ENCODE measurements at regions not wholly inside any gene's neighbourhood (a gene's known extent, or its start where the extent isn't known, plus 50 kb on each side); places are given as distances from the start of the nearest gene placed in this dataset.

GRCh38 chrX:14291666-14292500 lies 237.5 kb upstream of the GLRA2 start:
- no peak overlapping the region for H3K4me3 ChIP-seq (ENCODE audit: low read depth, low read length)
- TF ChIP-seq CTCF (IDR thresholded peaks at IDR 0.05; ENCODE audit: control insufficient read depth, extremely low read depth, insufficient read depth), result no peak
- DNase-seq (ENCODE audit: low read depth), result no peak

GRCh38 chrX:14290335-14290734 lies 239.0 kb upstream of the GLRA2 start:
- no peak overlapping the region for H3K4me3 ChIP-seq (ENCODE audit: low read depth, low read length)
- TF ChIP-seq CTCF (IDR thresholded peaks at IDR 0.05; ENCODE audit: control insufficient read depth, extremely low read depth, insufficient read depth), result no peak

GRCh38 chrX:14274691-14275090 lies 245.0 kb upstream of the GEMIN8 start:
- no peak for TF ChIP-seq CTCF (IDR thresholded peaks at IDR 0.05; ENCODE audit: control insufficient read depth, extremely low read depth, insufficient read depth)
- no peak overlapping the region for H3K4me3 ChIP-seq (ENCODE audit: low read depth, low read length)
- no peak for DNase-seq (ENCODE audit: low read depth)

More at GRCh38 chrX:14290335-14290734, 239.0 kb upstream of the GLRA2 start:
- DNase-seq (ENCODE audit: low read depth), result no peak

GRCh38 chrX:14267216-14267615 lies 237.5 kb upstream of the GEMIN8 start:
- no peak for DNase-seq (ENCODE audit: low read depth)
- TF ChIP-seq CTCF (IDR thresholded peaks at IDR 0.05; ENCODE audit: control insufficient read depth, extremely low read depth, insufficient read depth), result no peak
- no peak overlapping the region for H3K4me3 ChIP-seq (ENCODE audit: low read depth, low read length)

- no peak for DNase-seq (ENCODE audit: low read depth)
- no peak overlapping the region for H3K4me3 ChIP-seq (ENCODE audit: low read depth, low read length)
- no peak for TF ChIP-seq CTCF (IDR thresholded peaks at IDR 0.05; ENCODE audit: control insufficient read depth, extremely low read depth, insufficient read depth)
Measured at GRCh38 chrX:14266705-14267104, 237.0 kb upstream of the GEMIN8 start.

GRCh38 chrX:14243823-14244222 lies 214.1 kb upstream of the GEMIN8 start:
- TF ChIP-seq CTCF (IDR thresholded peaks at IDR 0.05; ENCODE audit: control insufficient read depth, extremely low read depth, insufficient read depth), result no peak
- H3K4me3 ChIP-seq (ENCODE audit: low read depth, low read length), result no peak overlapping the region
- no peak for DNase-seq (ENCODE audit: low read depth)

GRCh38 chrX:14235004-14235403 lies 205.3 kb upstream of the GEMIN8 start:
- DNase-seq (ENCODE audit: low read depth), result no peak
- TF ChIP-seq CTCF (IDR thresholded peaks at IDR 0.05; ENCODE audit: control insufficient read depth, extremely low read depth, insufficient read depth), result no peak
- H3K4me3 ChIP-seq (ENCODE audit: low read depth, low read length), result no peak overlapping the region
